ENCODE measurements at regions not wholly inside any gene's neighbourhood (a gene's known extent, or its start where the extent isn't known, plus 50 kb on each side); places are given as distances from the start of the nearest gene placed in this dataset.

DNA sequence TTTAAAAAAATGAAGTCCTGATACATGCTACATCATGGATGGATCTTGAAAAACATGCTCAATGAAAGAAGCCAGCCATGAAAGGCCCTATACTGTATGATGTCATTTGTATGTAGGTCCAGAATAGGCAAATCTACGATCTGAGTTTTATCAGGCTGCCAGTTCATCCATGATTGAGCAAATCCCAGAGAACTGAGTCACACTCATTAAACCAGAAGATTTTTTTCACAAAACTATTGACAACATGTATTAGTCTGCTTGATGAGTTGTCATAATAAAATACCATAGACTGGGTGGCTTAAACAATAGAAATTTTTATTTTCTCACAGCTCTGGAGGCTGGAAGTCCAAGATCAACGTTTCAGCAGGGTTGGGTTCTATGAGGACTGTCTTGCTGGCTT is 130.7 kb downstream of the MREG start:
- H3K4me3 ChIP-seq (replicated peaks; ENCODE audit: low read depth, low read length): no peak overlapping the region
- DNase-seq (ENCODE audit: extremely low read depth, low read depth): no peak
- TF ChIP-seq, protein P1, sequence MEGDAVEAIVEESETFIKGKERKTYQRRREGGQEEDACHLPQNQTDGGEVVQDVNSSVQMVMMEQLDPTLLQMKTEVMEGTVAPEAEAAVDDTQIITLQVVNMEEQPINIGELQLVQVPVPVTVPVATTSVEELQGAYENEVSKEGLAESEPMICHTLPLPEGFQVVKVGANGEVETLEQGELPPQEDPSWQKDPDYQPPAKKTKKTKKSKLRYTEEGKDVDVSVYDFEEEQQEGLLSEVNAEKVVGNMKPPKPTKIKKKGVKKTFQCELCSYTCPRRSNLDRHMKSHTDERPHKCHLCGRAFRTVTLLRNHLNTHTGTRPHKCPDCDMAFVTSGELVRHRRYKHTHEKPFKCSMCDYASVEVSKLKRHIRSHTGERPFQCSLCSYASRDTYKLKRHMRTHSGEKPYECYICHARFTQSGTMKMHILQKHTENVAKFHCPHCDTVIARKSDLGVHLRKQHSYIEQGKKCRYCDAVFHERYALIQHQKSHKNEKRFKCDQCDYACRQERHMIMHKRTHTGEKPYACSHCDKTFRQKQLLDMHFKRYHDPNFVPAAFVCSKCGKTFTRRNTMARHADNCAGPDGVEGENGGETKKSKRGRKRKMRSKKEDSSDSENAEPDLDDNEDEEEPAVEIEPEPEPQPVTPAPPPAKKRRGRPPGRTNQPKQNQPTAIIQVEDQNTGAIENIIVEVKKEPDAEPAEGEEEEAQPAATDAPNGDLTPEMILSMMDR (IDR thresholded peaks at IDR 0.05; ENCODE audit: low read depth, low read length, missing control alignments): no peak

DNA sequence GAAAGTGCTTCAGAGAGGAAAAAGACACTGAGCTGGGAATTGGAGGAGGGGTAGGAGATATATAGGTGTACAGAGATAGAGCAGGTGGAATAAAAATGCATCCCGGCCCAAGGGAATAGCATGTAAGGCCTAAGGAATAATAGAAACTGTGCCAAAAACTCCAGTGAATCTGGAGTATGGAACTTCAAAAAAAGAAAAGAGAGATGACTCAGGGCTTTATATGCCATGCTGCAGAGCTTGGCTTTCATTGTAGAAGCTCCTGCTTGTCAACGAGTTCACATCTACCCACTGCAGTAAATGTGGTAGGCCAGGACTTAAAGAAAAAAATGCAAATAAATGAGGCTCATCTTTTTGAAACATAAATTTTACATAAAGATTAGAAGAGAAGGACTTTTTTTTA is 131.8 kb downstream of the MREG start:
- TF ChIP-seq, protein P1 (IDR thresholded peaks at IDR 0.05; ENCODE audit: low read depth, low read length, missing control alignments): no peak
- no peak for DNase-seq (ENCODE audit: extremely low read depth, low read depth)
- no peak overlapping the region for H3K4me3 ChIP-seq (replicated peaks; ENCODE audit: low read depth, low read length)

DNA sequence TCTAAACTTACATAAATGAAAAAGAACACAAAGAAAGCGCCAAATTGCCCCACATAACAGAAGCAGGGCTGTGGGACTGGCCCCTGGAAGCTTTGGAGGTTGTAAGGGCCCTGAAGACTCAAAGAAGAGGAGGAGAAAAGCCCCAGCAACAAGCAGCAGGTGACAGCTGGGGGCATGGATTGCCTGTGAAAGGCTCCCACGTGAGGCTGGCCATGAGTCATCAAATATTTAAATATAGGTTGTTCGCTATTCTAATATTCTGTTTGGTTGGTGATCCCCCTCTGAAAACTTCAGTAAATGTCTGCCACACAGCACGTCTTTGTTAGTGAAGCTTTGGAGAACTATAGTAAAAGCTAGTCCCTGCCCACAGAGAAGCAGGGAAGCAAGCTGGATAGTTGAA is 132.4 kb downstream of the MREG start:
- no peak overlapping the region for H3K4me3 ChIP-seq (replicated peaks; ENCODE audit: low read depth, low read length)
- TF ChIP-seq, protein P1 (IDR thresholded peaks at IDR 0.05; ENCODE audit: low read depth, low read length, missing control alignments): no peak
- DNase-seq (ENCODE audit: extremely low read depth, low read depth): no peak

DNA sequence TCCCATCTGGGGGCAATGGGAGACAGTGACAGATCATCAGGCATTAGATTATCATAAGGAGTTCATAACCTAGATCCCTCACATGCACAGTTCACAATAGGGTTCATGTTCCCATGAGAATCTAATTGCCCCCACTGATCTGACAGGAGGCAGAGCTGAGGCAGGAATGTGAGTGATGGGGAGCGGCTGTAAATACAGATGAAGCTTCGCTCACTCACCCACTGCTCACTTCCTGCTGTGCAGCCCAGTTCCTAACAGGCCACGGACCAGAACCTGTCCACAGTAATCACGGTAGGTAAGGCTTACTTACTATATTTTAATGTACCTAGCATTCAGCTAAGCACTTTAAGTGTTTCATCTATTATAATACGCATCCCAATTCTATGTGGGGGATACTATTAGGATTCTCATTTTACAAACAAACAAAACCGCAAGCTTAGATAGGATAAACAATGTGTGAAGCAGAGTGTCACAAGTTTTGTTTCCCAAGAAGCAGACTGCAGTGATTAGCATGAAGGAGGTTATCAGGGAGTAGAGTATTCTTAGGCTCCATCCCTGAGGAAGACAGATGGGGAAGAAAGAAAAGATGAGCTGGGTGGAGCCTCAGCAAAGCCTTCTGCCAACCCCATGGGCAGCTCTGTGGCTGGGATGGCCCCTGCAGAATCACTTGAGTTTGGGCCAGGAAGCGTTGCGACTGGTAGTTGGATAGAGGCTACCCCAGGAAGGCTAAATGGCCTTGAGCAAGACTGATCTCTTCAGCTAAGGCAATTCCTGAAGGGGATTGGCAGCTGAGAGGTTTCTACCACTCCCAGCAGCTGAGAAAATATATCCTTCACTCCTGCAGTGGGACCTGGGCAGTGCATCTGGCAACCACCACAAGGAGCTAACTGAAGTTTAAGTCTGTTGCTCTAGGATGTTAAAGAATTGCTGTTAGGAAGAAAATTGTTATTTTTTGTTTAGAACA is 133.1 kb downstream of the MREG start:
- TF ChIP-seq, protein P1 (IDR thresholded peaks at IDR 0.05; ENCODE audit: low read depth, low read length, missing control alignments): no peak
- DNase-seq (ENCODE audit: extremely low read depth, low read depth): no peak
- H3K4me3 ChIP-seq (replicated peaks; ENCODE audit: low read depth, low read length): no peak overlapping the region

DNA sequence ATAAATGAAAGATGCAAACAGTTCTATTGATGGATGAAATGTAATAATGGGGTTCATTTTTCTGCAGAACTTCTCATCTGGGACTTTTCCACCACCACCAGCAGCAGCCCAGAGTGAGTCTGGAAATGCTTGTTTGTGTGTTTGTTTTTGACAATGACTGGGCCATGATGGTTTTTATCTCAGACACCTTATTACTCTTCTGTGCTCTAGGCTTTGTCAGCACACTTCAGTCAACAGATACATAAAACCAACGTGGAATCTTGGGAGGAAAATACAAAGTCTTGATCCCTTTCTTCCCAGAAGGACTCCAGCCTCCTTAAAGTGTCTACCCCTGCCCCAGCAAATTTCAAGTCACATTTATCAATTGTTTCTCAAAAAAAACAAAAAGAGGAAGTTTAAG is 134.0 kb downstream of the MREG start:
- DNase-seq (ENCODE audit: extremely low read depth, low read depth): no peak
- no peak overlapping the region for H3K4me3 ChIP-seq (replicated peaks; ENCODE audit: low read depth, low read length)
- TF ChIP-seq, protein P1 (IDR thresholded peaks at IDR 0.05; ENCODE audit: low read depth, low read length, missing control alignments): no peak

DNA sequence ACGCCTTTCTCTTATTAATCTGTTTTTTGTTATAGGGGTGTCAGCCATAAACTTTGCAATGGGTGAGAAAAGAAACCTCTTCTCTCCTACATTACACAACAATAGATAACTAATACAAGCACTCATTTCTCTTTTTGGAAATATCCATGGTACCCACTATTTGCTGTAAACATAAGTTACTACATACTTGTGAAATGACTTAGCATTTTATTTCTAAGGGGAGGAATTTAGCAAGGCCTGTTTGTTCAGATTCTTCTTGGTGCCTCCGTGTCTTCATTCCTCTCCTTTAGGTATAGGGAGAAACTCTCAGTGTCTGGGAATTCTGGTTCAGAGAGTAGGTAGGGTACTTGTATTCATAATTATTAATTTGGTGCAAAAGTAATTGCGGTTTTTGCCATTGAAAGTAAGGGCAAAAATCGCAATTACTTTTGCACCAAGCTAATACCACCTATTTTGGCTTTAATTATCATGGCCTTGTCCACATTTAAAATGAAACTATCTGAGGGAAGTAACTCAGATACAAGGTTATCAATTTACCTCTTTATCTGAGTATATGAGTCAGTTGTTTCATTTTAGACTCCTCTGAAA is 134.8 kb downstream of the MREG start:
- TF ChIP-seq, protein P1 (IDR thresholded peaks at IDR 0.05; ENCODE audit: low read depth, low read length, missing control alignments): no peak
- DNase-seq (ENCODE audit: extremely low read depth, low read depth): no peak
- no peak overlapping the region for H3K4me3 ChIP-seq (replicated peaks; ENCODE audit: low read depth, low read length)
